ENCODE measurements at regions not wholly inside any gene's neighbourhood (a gene's known extent, or its start where the extent isn't known, plus 50 kb on each side); places are given as distances from the start of the nearest gene placed in this dataset.

GRCh38 chr13:111550062-111550461 lies 229.6 kb downstream of the TEX29 start:
- no peak for TF ChIP-seq EZH2phosphoT487 (IDR thresholded peaks at IDR 0.05; ENCODE audit: borderline replicate concordance)
- no peak for TF ChIP-seq CTCF (conservative IDR thresholded peaks at IDR 0.05; ENCODE audit: low read length)
- Histone ChIP-seq H3K4me3 (ENCODE audit: low read length, poor library complexity, severe bottlenecking) (no peak overlapping the region), H2AFZ (ENCODE audit: low read length) (no peak overlapping the region), H3K4me2 (ENCODE audit: low read depth, low read length, poor library complexity, severe bottlenecking) (no peak overlapping the region), H3K36me3 (ENCODE audit: insufficient read depth, low read length) (no peaks in the 10 kb centered on the region), H3K9me3 (ENCODE audit: insufficient read depth, low read depth, low read length) (no peaks in the 10 kb centered on the region; the same call in 1 of the 2 replicates), H3K79me2 (ENCODE audit: insufficient read depth, low read length) (no peaks in the 10 kb centered on the region), H3K9ac (ENCODE audit: low read depth, low read length, poor library complexity, severe bottlenecking) (no peak overlapping the region), H3K27me3 (ENCODE audit: insufficient read depth, low read length, poor library complexity, severe bottlenecking) (no peaks in the 10 kb centered on the region), H3K9me2 (replicated peaks; ENCODE audit: low read depth, low read length) (no peaks in the 10 kb centered on the region), H4K20me1 (ENCODE audit: insufficient read depth, low read length, poor library complexity, severe bottlenecking) (no peaks in the 10 kb centered on the region), H3K4me1 (ENCODE audit: insufficient read depth, low read length, poor library complexity, severe bottlenecking) (no peaks in the 10 kb centered on the region), H3F3A (ENCODE audit: low read depth) (no peaks in the 10 kb centered on the region)

GRCh38 chr13:111551204-111551820 lies 230.9 kb downstream of the TEX29 start:
- Histone ChIP-seq H3K9me2 (replicated peaks; ENCODE audit: low read depth, low read length) (no peaks in the 10 kb centered on the region), H3F3A (ENCODE audit: low read depth) (no peaks in the 10 kb centered on the region), H3K27me3 (ENCODE audit: insufficient read depth, low read length, poor library complexity, severe bottlenecking) (no peaks in the 10 kb centered on the region), H3K9ac (ENCODE audit: low read depth, low read length, poor library complexity, severe bottlenecking) (no peak overlapping the region), H2AFZ (ENCODE audit: low read length) (no peak overlapping the region), H3K4me2 (ENCODE audit: low read depth, low read length, poor library complexity, severe bottlenecking) (no peak overlapping the region), H3K4me3 (ENCODE audit: low read length, poor library complexity, severe bottlenecking) (no peak overlapping the region), H3K9me3 (ENCODE audit: insufficient read depth, low read depth, low read length) (no peaks in the 10 kb centered on the region; the same call in 1 of the 2 replicates), H3K79me2 (ENCODE audit: insufficient read depth, low read length) (no peaks in the 10 kb centered on the region), H4K20me1 (ENCODE audit: insufficient read depth, low read length, poor library complexity, severe bottlenecking) (no peaks in the 10 kb centered on the region), H3K4me1 (ENCODE audit: insufficient read depth, low read length, poor library complexity, severe bottlenecking) (no peaks in the 10 kb centered on the region), H3K36me3 (ENCODE audit: insufficient read depth, low read length) (no peaks in the 10 kb centered on the region)
- TF ChIP-seq EZH2phosphoT487 (IDR thresholded peaks at IDR 0.05; ENCODE audit: borderline replicate concordance) (no peak), CTCF (conservative IDR thresholded peaks at IDR 0.05; ENCODE audit: low read length) (no peak)

- Histone ChIP-seq H3K27me3 (ENCODE audit: insufficient read depth, low read length, poor library complexity, severe bottlenecking) (no peaks in the 10 kb centered on the region), H3F3A (ENCODE audit: low read depth) (no peaks in the 10 kb centered on the region), H3K36me3 (ENCODE audit: insufficient read depth, low read length) (no peaks in the 10 kb centered on the region), H3K9me3 (ENCODE audit: insufficient read depth, low read depth, low read length) (no peaks in the 10 kb centered on the region), H3K9me2 (replicated peaks; ENCODE audit: low read depth, low read length) (no peaks in the 10 kb centered on the region), H2AFZ (ENCODE audit: low read length) (no peak overlapping the region), H3K9ac (ENCODE audit: low read depth, low read length, poor library complexity, severe bottlenecking) (no peak overlapping the region), H3K79me2 (ENCODE audit: insufficient read depth, low read length) (no peaks in the 10 kb centered on the region), H3K4me2 (ENCODE audit: low read depth, low read length, poor library complexity, severe bottlenecking) (no peak overlapping the region), H3K4me1 (ENCODE audit: insufficient read depth, low read length, poor library complexity, severe bottlenecking) (no peaks in the 10 kb centered on the region), H4K20me1 (ENCODE audit: insufficient read depth, low read length, poor library complexity, severe bottlenecking) (no peaks in the 10 kb centered on the region), H3K4me3 (ENCODE audit: low read length, poor library complexity, severe bottlenecking) (no peak overlapping the region)
- TF ChIP-seq EZH2phosphoT487 (IDR thresholded peaks at IDR 0.05; ENCODE audit: borderline replicate concordance) (no peak), CTCF (conservative IDR thresholded peaks at IDR 0.05; ENCODE audit: low read length) (no peak)
Observed at GRCh38 chr13:111552891-111553655, 232.6 kb downstream of the TEX29 start.

All from Loucy (cell line).